Smooth muscle cell (in vitro differentiated cells): ENCODE measurements at regions not wholly inside any gene's neighbourhood (a gene's known extent, or its start where the extent isn't known, plus 50 kb on each side); places are given as distances from the start of the nearest gene placed in this dataset.

Experiments used
- DNase-seq: peaks from one replicate; lab custom pipeline; 2025; ENCODE audit not compliant: unreplicated experiment; lab: John Stamatoyannopoulos, UW
- H2AFZ ChIP-seq: fragments of 200-600 bp; sonication (generic); 2 replicates; pipeline ENCODE4 v1.6.0; 2016; ENCODE audit warnings: antibody characterized with exemption, low read depth, mild to moderate bottlenecking
- H3F3A ChIP-seq: fragments of 200-600 bp; sonication (generic); 2 replicates; pipeline ENCODE4 v1.6.0; 2017; ENCODE audit warnings: antibody characterized with exemption, low read depth
- H3K27ac ChIP-seq: fragments of 200-600 bp; sonication (generic); 2 replicates; pipeline ENCODE4 v1.5.1; 2016; ENCODE audit warnings: low read depth, mild to moderate bottlenecking
- H3K27me3 ChIP-seq: fragments of 200-600 bp; sonication (generic); 2 replicates; pipeline ENCODE4 v1.6.1; 2016; ENCODE audit warnings: low read depth, mild to moderate bottlenecking
- H3K36me3 ChIP-seq: fragments of 200-600 bp; sonication (generic); 2 replicates; pipeline ENCODE4 v1.5.1; 2016; ENCODE audit warnings: low read depth
- H3K4me1 ChIP-seq: fragments of 200-600 bp; sonication (generic); 2 replicates; pipeline ENCODE4 v1.5.1; 2016; ENCODE audit warnings: low read depth
- H3K4me2 ChIP-seq: fragments of 200-600 bp; sonication (generic); 2 replicates; pipeline ENCODE4 v1.6.0; 2016; ENCODE audit warnings: mild to moderate bottlenecking
- H3K4me3 ChIP-seq: fragments of 200-600 bp; sonication (generic); 2 replicates; pipeline ENCODE4 v1.5.1; 2016; ENCODE audit warnings: mild to moderate bottlenecking
- H3K79me2 ChIP-seq: fragments of 200-600 bp; sonication (generic); 2 replicates; pipeline ENCODE4 v1.6.0; 2016; ENCODE audit warnings: low read depth, mild to moderate bottlenecking
- H3K9ac ChIP-seq: fragments of 200-600 bp; sonication (generic); 2 replicates; pipeline ENCODE4 v1.6.0; 2016; ENCODE audit warnings: low read depth
- H3K9me3 ChIP-seq: fragments of 200-600 bp; sonication (generic); replicated peaks from 2 replicates; pipeline ENCODE4 v1.5.1; 2016; ENCODE audit warnings: low read depth
- H4K20me1 ChIP-seq: fragments of 200-600 bp; sonication (generic); 2 replicates; pipeline ENCODE4 v1.6.0; 2016; ENCODE audit warnings: low read depth
- CTCF ChIP-seq: fragments of 200-600 bp; sonication (generic); IDR thresholded peaks from 2 replicates; pipeline ENCODE4 v1.5.1; 2017; ENCODE audit warnings: borderline replicate concordance, mild to moderate bottlenecking, antibody characterized with exemption; ENCODE audit not compliant: insufficient read depth, poor library complexity, severe bottlenecking
- WGBS: methylation state at CpG from one replicate; pipeline ENCODE4 v1.1.7; 2016; ENCODE audit warnings: low lambda C conversion rate; 5-methylcytosine and 5-hydroxymethylcytosine counted together

GRCh38 chr11:70535191-70535971, 137.1 kb downstream of the CTTN start:
- no peak overlapping the region for H3K4me2 ChIP-seq
- H3F3A ChIP-seq = no peaks in the 10 kb centered on the region
- H3K4me3 ChIP-seq = no peak overlapping the region
- no peak for TF ChIP-seq CTCF
- no peak overlapping the region for H3K9ac ChIP-seq
- no peaks in the 10 kb centered on the region for H3K9me3 ChIP-seq
- H3K27me3 ChIP-seq = no peaks in the 10 kb centered on the region
- H3K79me2 ChIP-seq = no peaks in the 10 kb centered on the region
- no peak overlapping the region for H2AFZ ChIP-seq
- peaks cover 9% of the 10 kb centered on the region for H3K4me1 ChIP-seq
- DNase-seq = no peak
- 96% methylated on average over 16 of the region's 16 CpGs for WGBS
- no peaks in the 10 kb centered on the region for H4K20me1 ChIP-seq
- no peak overlapping the region for H3K27ac ChIP-seq
- H3K36me3 ChIP-seq = no peaks in the 10 kb centered on the region

- Histone ChIP-seq H3K4me1 (peaks cover 9% of the 10 kb centered on the region), H3K4me3 (no peak overlapping the region), H3K9me3 (no peaks in the 10 kb centered on the region), H3K36me3 (no peaks in the 10 kb centered on the region), H3K27ac (no peak overlapping the region), H3K4me2 (no peak overlapping the region), H3K9ac (no peak overlapping the region), H3K79me2 (no peaks in the 10 kb centered on the region), H4K20me1 (no peaks in the 10 kb centered on the region), H2AFZ (no peak overlapping the region), H3K27me3 (no peaks in the 10 kb centered on the region), H3F3A (no peaks in the 10 kb centered on the region)
- 98% methylated on average over 20 of the region's 20 CpGs for WGBS
- no peak for DNase-seq
- TF ChIP-seq CTCF = no peak
Measured at GRCh38 chr11:70536051-70536877, 137.9 kb downstream of the CTTN start.

GRCh38 chr11:70537576-70538571, 139.5 kb downstream of the CTTN start:
- no peaks in the 10 kb centered on the region for H3K27me3 ChIP-seq
- DNase-seq = no peak
- no peak for TF ChIP-seq CTCF
- H2AFZ ChIP-seq = no peak overlapping the region
- no peak overlapping the region for H3K4me3 ChIP-seq
- H3K27ac ChIP-seq = no peak overlapping the region
- no peaks in the 10 kb centered on the region for H3F3A ChIP-seq
- H3K4me2 ChIP-seq = no peak overlapping the region
- H3K9ac ChIP-seq = no peak overlapping the region
- no peaks in the 10 kb centered on the region for H3K4me1 ChIP-seq
- WGBS = 83% methylated on average over 28 of the region's 28 CpGs
- H3K79me2 ChIP-seq = no peaks in the 10 kb centered on the region
- H4K20me1 ChIP-seq = no peaks in the 10 kb centered on the region
- no peaks in the 10 kb centered on the region for H3K9me3 ChIP-seq
- no peaks in the 10 kb centered on the region for H3K36me3 ChIP-seq
